HG03571 (cell line): ENCODE measurements at regions not wholly inside any gene's neighbourhood (a gene's known extent, or its start where the extent isn't known, plus 50 kb on each side); places are given as distances from the start of the nearest gene placed in this dataset.
"Not testable (repeated sequence)": the region's sequence is repeated elsewhere in the genome, so short reads cannot be mapped to it uniquely, and the experiment has no call there.

Source experiments
- ATAC-seq: cut with Tn5 transposase; IDR thresholded peaks from one replicate; pipeline ENCODE4 v1.9.1; 2021; ENCODE audit not compliant: unreplicated experiment

DNA sequence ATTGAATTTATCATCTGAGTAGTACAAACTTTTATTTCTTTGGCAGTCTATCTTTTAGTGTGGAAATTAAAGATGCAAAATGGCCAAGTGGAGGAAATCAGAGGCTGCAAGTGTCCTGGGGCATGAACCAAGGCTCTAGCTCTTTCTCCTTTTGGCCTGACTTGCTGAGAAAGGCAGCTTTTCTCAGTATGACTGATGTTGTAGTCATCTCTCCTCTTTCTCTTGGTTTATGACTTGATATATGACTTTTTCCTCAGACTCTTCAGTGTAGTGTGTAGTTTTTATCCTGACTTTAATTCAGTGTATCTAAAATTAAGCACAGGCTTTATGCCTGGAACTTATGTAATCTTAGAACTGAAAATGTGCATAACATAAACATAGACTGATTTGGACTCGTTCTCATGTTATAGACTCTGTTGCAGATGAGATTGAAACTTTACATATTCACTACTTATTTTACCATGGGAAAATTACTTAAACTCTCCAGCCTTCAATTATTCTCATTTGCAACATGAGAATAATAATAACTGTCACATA lies 65.7 kb downstream of the SLITRK5 start:
- no peak for ATAC-seq

GRCh38 chr13:87754097-87754496 lies 82.9 kb downstream of the SLITRK5 start:
- ATAC-seq = no peak

DNA sequence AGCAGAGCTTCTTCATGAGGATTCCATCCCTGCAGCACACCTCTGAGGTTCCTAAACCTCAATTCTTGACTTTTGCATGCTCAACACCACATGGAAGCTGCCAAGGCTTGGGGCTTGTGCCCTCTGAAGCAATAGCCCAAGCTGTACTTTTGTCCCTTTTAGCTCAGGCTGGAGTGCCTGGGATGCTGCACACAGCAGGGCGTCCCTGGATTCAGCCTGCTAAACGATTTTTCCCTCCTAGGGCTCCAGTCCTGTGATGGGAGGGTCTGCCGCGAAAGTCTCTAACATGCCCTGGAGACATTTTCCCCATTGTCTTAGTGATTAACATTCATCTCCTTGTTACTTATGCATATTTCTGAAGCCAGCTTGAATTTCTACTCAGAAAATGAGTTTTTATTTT lies 98.3 kb downstream of the SLITRK5 start:
- ATAC-seq = no peak

DNA sequence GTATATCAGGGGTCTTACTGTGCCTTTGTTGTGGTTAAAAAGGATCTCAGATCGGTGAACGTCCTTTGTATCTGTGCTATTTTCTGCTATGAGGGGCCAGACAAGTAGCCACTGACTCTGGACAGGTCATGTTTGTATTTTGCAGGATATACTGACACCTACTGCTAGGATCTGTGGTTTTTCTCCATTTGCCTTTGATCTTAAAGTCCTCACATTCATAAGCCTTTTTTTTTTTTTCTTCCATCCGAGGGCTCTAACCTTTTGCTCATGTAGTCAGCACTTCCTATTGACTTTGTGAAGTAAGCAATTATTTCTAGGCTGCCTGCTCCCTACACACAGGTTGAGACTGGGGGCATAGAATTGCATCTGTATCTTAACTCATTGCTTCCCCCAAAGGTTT lies 106.2 kb downstream of the SLITRK5 start:
- ATAC-seq = no peak

DNA sequence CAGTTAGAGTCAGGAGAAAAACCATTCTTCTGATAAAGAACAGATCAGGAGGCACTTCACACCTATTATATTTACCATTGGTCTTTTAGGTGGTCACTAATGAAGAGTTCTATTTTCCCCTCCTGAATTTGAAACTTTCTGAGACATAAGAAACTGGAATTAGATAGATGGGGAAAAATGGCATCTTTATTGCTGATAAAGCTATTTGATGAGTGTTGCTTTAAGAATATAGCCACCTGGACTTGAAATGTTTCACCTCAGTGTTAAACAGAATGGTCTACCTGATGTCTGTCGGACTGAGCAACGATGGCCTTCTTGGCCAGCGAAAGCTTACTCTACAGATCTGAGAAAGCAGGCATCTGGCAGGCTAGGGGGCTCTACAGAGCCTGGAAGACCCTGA lies 107.0 kb downstream of the SLITRK5 start:
- no peak for ATAC-seq

GRCh38 chr13:87779426-87779825 lies 108.3 kb downstream of the SLITRK5 start:
- no peak for ATAC-seq

GRCh38 chr13:87783366-87783765 lies 112.2 kb downstream of the SLITRK5 start:
- ATAC-seq = no peak

DNA sequence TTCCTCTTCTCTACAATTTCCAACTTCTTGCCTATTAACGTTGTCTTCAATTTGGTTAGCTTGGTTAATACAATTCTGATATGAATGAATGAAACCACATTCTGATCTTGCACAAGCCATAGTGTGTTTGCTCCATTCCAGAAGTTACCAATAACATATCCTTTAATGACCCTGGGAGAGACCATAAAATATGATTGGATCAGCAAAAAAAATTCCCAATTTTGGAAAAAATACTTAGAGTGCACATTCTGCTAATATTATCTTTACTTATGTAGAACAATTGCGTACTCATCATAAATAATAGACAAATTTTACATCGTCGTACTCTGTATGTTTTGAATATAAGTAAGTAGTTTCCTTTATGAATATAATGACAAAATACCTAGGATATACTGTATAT lies 117.2 kb downstream of the SLITRK5 start:
- ATAC-seq = no peak

- ATAC-seq = no peak
These were observed 121.7 kb downstream of the SLITRK5 start for GRCh38 chr13:87792878-87793277.

GRCh38 chr13:87798536-87798935 lies 127.4 kb downstream of the SLITRK5 start:
- no peak for ATAC-seq

DNA sequence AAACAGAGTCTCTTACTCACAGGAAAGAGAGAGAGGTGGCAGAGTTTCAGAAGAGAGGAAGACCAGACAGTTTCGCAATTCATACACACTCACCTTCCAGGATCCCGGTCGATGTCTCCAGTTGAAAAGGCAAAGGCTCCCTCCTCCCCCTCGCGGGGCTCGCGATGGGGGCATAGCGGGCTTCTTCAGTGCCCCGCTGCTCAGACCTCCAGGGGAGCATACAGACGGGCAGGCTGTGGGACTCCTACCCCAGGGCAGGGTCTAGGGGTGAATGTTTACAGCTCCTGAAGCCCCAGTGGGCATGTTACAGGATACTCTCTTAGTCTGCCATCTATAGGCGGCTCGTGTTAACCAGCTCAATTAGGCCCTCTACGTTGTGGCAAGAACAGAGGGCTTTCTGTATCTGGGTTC lies 139.2 kb downstream of the SLITRK5 start:
- no peak for ATAC-seq

DNA sequence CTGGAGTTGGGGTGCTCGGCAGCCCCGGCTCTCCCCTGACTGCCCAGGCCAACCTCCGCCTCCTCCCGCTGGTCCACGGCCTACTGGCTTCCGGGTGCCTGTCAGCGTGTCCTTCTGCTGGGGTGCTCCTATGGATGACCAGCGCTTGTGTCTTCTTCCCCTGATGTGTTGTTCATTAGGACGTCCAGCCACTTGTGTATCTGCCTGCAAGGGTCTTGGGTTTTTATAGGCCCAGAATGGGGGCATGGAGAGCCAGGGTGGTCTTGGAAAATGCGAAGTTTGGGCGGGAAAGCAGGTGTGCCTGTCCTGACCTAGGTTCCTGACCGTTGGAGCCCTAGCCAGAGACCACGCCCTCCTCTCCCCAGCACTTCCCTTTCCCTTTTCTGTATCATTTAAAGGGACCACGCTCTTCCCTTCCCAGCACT lies 139.8 kb downstream of the SLITRK5 start:
- ATAC-seq = no peak

DNA sequence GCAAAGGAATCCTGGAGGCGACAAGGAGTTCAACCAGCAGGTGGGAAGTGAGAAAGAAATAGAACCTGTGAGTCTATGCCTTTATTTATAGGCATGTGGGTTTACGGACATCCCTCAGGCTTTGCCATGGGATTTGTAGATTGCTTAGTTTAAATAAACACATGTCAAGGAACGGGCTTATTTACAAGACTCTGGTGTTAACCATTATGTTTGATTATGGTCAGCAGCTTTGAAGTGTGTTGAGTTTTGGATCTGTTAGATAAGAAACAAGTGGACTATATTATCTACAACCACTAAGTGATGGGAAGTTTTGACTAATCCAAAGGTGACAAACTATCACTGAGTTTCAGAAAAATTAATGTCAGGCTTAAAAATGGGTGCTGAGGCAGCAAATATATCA lies 143.2 kb downstream of the SLITRK5 start:
- no peak for ATAC-seq

- no peak for ATAC-seq
These were observed 149.1 kb downstream of the SLITRK5 start for GRCh38 chr13:87820241-87820640.

DNA sequence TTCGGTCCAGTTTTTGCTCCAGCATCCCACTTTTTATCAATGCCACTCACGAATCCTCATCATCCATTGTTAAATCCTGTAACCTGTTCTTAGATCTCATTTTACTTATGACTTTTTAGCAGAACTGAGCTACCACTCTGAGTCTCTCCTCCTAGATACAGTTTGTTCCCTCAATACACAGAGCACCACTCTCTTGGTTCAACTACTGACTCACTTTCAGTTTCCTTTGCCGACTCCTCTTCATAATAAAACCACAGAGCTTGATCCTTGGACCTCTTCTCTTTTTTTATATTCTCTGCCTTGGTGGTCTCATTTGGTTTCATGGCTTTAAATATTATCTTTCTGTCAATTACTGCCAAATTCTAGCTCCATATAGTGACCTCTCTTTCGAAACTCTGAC lies 150.3 kb downstream of the SLITRK5 start:
- no peak for ATAC-seq

- not testable (repeated sequence) for ATAC-seq
These were observed 155.1 kb downstream of the SLITRK5 start for GRCh38 chr13:87826301-87826700.

DNA sequence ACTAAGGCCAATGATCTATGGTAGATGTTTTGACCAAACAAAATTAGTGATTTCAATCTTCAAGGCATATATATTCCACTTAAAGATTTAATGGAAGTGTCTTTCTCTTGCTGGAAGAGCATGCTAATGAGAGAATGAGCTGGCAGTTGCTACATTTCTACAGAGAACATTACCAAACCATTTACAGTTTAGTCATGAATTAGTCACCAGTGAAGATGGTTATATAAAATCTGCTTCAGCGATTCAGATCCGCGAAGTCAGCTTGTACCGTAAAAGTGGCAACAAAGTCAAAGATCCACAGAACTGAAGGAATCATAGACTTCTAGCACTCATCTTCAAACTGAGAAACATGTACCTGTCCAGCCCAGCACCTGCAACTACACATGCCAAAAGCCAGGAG lies 156.3 kb downstream of the SLITRK5 start:
- ATAC-seq = no peak

- no peak for ATAC-seq
These were observed 166.4 kb downstream of the SLITRK5 start for GRCh38 chr13:87837522-87837921.

DNA sequence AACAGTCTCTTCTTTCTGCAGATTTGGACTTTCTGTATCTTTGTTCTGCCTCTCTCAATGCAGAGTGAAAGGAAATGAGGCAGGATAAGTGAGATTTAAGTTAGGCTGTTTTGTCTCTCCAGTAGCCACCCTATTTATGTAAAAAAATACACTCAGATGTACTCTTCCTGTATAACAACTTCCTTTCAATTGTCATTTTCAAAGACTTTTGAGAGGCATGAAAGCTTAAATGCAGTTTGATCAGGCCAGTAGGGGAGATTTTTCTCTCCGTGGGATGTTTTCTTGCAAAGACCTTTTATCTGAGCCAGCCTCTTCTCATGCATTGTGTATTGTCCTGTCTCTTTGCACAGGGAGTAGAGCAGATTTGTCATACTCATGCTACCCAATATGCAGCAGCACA lies 166.8 kb downstream of the SLITRK5 start:
- ATAC-seq = no peak

GRCh38 chr13:87851410-87851809 lies 180.2 kb downstream of the SLITRK5 start:
- ATAC-seq = no peak

DNA sequence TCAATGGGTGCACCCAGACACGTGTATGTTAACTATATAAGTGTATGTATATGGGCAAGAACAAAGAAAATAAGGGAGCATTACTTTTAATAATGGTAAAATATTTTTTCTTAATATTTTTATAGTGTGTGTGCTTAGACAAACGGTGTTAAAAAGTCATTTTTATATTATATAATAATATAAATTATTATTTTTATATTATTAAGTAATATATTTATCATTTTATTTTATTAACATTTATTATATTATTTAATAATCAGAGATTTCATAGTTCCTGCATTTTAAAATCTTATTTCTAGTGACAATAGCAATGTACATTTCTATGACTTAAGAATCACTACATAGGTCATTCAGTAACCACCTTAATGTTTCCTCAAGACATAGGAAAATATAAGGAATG lies 184.4 kb downstream of the SLITRK5 start:
- no peak for ATAC-seq

DNA sequence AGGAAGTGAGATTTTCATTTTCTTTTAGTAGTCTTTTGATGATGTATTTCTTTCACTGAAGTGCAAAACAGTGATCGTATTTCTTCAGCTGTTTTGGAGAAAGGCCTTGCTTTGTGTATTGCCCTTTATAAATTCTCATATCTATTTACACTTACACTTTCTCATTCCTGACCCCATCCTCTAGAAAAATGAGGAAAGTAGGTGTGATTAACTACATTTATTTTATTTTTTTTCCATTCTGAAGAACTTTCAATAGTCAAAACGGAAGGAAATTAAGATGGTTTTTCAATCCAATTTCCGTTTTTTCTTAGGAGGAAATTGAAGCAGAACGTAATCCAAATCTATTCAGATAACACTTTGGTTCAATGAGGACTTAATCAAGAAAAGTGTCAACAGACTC lies 188.1 kb downstream of the SLITRK5 start:
- no peak for ATAC-seq

DNA sequence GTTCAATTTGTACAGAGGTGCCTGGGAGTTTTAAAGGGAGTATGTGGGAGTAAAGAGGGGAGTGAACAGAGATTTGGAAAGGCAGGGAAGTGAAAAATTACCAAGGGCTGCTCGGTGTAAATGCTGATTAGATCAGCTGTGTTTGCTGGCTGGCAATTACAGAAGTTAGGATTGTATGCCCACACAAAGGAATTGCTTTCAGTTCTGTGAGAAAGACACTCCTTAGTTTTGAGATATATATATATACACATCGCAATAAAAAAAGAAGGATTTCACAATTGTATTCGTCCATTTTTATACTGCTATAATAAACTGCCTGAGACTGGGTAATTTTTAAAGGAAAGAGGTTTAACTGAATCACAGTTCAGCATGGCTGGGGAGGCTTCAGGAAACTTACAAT lies 196.3 kb downstream of the SLITRK5 start:
- ATAC-seq = no peak

GRCh38 chr13:87868731-87869130 lies 197.6 kb downstream of the SLITRK5 start:
- no peak for ATAC-seq
